ENCODE measurements at regions not wholly inside any gene's neighbourhood (a gene's known extent, or its start where the extent isn't known, plus 50 kb on each side); places are given as distances from the start of the nearest gene placed in this dataset.

- no peak for TF ChIP-seq CTCF (IDR thresholded peaks at IDR 0.05)
- no peak for TF ChIP-seq POLR2AphosphoS5 (IDR thresholded peaks at IDR 0.05)
Observed at GRCh38 chrX:23524467-23524866, 142.8 kb upstream of the PRDX4 start.
